AG10803 (cell line): ENCODE measurements at regions not wholly inside any gene's neighbourhood (a gene's known extent, or its start where the extent isn't known, plus 50 kb on each side); places are given as distances from the start of the nearest gene placed in this dataset.
A peak's percentile ranks its signal among the peaks of the same experiment; 100 is the strongest.

Source experiments
- DNase-seq: peaks from one replicate; pipeline ENCODE4 v3.0.0; 2010; ENCODE audit warnings: low read depth
- H3K4me3 ChIP-seq: 2 replicates; pipeline ENCODE4 v1.5.1; 2011; ENCODE audit warnings: mild to moderate bottlenecking, low read length, control low read depth
- CTCF ChIP-seq: conservative IDR thresholded peaks from 2 replicates; pipeline ENCODE4 v1.5.1; 2011; ENCODE audit warnings: mild to moderate bottlenecking, low read length, control low read depth, inconsistent platforms

GRCh38 chr6:12230523-12230922, 59.6 kb upstream of the EDN1 start:
- no peak for DNase-seq
- TF ChIP-seq CTCF, result no peak
- no peak overlapping the region for H3K4me3 ChIP-seq

DNA sequence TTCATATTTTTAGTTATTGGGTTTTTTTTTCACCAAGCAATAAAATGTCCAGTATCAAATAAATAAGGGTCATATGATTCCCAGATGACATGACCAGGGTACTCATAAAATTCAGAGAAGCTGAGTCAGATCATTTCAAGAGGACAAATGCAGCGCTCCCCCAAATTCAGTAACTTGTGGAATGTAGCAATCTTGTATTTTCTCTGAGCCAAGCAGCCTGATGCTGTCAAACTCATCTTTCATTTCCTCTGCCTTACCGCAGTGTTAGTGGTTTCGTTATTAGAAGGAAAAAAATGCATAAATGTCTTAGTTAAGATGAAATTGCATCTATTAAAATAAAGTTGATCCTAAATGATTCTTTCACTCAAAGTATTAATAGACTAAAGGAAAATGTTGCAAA, 57.8 kb upstream of the EDN1 start:
- no peak for TF ChIP-seq CTCF
- DNase-seq, result peak; percentile 85
- no peak overlapping the region for H3K4me3 ChIP-seq

- TF ChIP-seq CTCF, result no peak
- no peak for DNase-seq
- no peak overlapping the region for H3K4me3 ChIP-seq
Measured at GRCh38 chr6:12232821-12233220, 57.3 kb upstream of the EDN1 start.

GRCh38 chr6:12233693-12234571, 56.2 kb upstream of the EDN1 start:
- TF ChIP-seq CTCF, result peak; percentile 92
- H3K4me3 ChIP-seq, result no peak overlapping the region
- peak; percentile 82 for DNase-seq

DNA sequence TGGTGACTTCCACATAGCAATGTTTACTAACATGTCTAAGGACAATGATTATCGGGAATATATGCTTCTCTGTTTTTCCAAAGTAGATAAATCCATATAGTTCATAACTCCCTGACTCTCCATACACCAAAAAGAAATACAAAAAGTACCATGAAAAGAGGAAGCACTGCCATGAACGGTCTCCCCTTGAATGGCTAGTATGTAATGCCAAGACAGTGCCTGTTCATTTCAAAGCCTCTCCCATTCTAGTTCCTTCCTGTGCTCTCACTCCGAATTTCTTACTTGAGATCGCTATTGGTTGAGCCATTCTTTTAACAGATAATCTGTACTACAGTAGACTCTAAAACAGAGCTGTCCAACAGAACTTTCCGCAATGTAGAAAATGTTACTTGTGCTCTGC, 54.8 kb upstream of the EDN1 start:
- DNase-seq, result no peak
- TF ChIP-seq CTCF, result no peak

DNA sequence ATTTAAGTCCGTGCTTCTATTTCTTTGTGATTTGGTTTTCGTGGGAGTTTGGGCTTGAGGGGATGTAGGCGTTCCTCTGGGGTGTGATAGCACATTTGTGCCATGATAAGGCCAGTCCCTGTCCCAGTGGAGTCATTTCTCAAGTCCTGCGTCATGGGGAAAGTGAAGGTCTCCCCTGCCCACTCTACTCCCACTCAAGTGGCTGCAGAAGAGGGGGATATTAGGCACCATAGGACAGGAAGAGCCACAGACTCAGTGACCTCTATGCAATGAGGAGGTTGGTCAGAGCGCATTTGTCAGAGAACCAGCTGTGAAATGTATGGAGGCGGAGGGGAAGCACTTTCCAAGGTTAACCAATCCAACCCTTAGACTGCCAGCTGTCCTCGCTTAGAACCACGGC, 51.9 kb upstream of the EDN1 start:
- no peak for TF ChIP-seq CTCF
- DNase-seq, result no peak

More for the DNA sequence above, 54.8 kb upstream of the EDN1 start:
- no peak overlapping the region for H3K4me3 ChIP-seq

More for the DNA sequence above, 51.9 kb upstream of the EDN1 start:
- H3K4me3 ChIP-seq, result no peak overlapping the region
